Liver (tissue), 8 donors: ENCODE measurements at regions not wholly inside any gene's neighbourhood (a gene's known extent, or its start where the extent isn't known, plus 50 kb on each side); places are given as distances from the start of the nearest gene placed in this dataset.

Source experiments
- DNase-seq: peaks from one replicate; pipeline ENCODE4 v3.0.0-alpha.2; 2017; ENCODE audit warnings: low spot score
- H3K27ac ChIP-seq, 2 donors: one replicate each; pipeline ENCODE4 v1.7.0; 2013; ENCODE audit warnings: inconsistent platforms in 2 of 2, low read length in 2 of 2, control low read depth in 1 of 2, low read depth in 1 of 2, mild to moderate bottlenecking in 1 of 2
- H3K27me3 ChIP-seq, 4 donors: one replicate each; pipeline versions ENCODE4 v1.6.1 to v1.7.0; 2013; ENCODE audit warnings: low read length in 3 of 4, inconsistent platforms in 1 of 4, mild to moderate bottlenecking in 1 of 4, moderate library complexity in 1 of 4; ENCODE audit not compliant: control insufficient read depth in 4 of 4, insufficient read depth in 4 of 4
- H3K36me3 ChIP-seq, 4 donors: one replicate each; pipeline versions ENCODE4 v1.6.1 to v1.7.0; 2013; ENCODE audit warnings: low read length in 3 of 4, mild to moderate bottlenecking in 3 of 4, low read depth in 1 of 4, moderate library complexity in 1 of 4; ENCODE audit not compliant: control insufficient read depth in 4 of 4, insufficient read depth in 3 of 4
- H3K4me1 ChIP-seq, 4 donors: one replicate each; pipeline versions ENCODE4 v1.6.1 to v1.7.0; 2013; ENCODE audit warnings: low read length in 3 of 4, mild to moderate bottlenecking in 3 of 4, moderate library complexity in 1 of 4; ENCODE audit not compliant: control insufficient read depth in 4 of 4, insufficient read depth in 4 of 4
- H3K4me3 ChIP-seq, 3 donors: one replicate each; pipeline versions ENCODE4 v1.6.1 to v1.7.0; 2013; ENCODE audit warnings: low read length in 3 of 3, control low read depth in 1 of 3, low read depth in 1 of 3, mild to moderate bottlenecking in 1 of 3
- H3K9ac ChIP-seq, 2 donors: one replicate each; pipeline ENCODE4 v1.7.0; 2013; ENCODE audit warnings: low read length in 2 of 2, mild to moderate bottlenecking in 2 of 2, moderate library complexity in 2 of 2, control low read depth in 1 of 2, low read depth in 1 of 2
- H3K9me3 ChIP-seq, 4 donors: one replicate each; pipeline versions ENCODE4 v1.6.1 to v1.7.0; 2013; ENCODE audit warnings: low read length in 3 of 4; ENCODE audit not compliant: control insufficient read depth in 4 of 4
- CTCF ChIP-seq: fragments of 150-350 bp; IDR thresholded peaks from 2 replicates; pipeline ENCODE4 v1.5.1; 2017; ENCODE audit warnings: improper control_type of control experiment, low read depth, low read length; ENCODE audit not compliant: missing input control
- EGR1 ChIP-seq, 2 donors: IDR thresholded peaks; 2 replicates each; pipeline ENCODE4 v1.6.1; 2016 to 2018; ENCODE audit warnings: antibody characterized with exemption in 2 of 2, low read depth in 2 of 2
- FOXA1 ChIP-seq: IDR thresholded peaks from 2 replicates; pipeline ENCODE4 v1.6.1; 2016; ENCODE audit warnings: antibody characterized with exemption
- FOXA2 ChIP-seq: IDR thresholded peaks from 2 replicates; pipeline ENCODE4 v1.6.1; 2016; ENCODE audit warnings: antibody characterized with exemption
- GABPA ChIP-seq, 2 donors: IDR thresholded peaks in 1 of 2; conservative IDR thresholded peaks in 1 of 2; 2 replicates each; pipeline ENCODE4 v1.6.1; 2016; ENCODE audit warnings: antibody characterized with exemption in 2 of 2, mild to moderate bottlenecking in 1 of 2, moderate library complexity in 1 of 2
- HNF4A ChIP-seq, 2 donors: conservative IDR thresholded peaks; 2 replicates each; pipeline ENCODE4 v1.6.1; 2016; ENCODE audit warnings: antibody characterized with exemption in 2 of 2, mild to moderate bottlenecking in 2 of 2
- HNF4G ChIP-seq: IDR thresholded peaks from 2 replicates; pipeline ENCODE4 v1.6.1; 2016; ENCODE audit warnings: antibody characterized with exemption
- JUND ChIP-seq, 2 donors: IDR thresholded peaks; 2 replicates each; pipeline ENCODE4 v1.6.1; 2016; ENCODE audit warnings: antibody characterized with exemption in 2 of 2
- MAX ChIP-seq: IDR thresholded peaks from 2 replicates; pipeline ENCODE4 v1.6.1; 2016; ENCODE audit warnings: antibody characterized with exemption
- NR2F2 ChIP-seq: IDR thresholded peaks from 2 replicates; pipeline ENCODE4 v1.6.1; 2016; ENCODE audit warnings: antibody characterized with exemption
- RAD21 ChIP-seq, 2 donors: IDR thresholded peaks; 2 replicates each; pipeline ENCODE4 v1.6.1; 2016; ENCODE audit warnings: antibody characterized with exemption in 2 of 2, mild to moderate bottlenecking in 2 of 2
- REST ChIP-seq: IDR thresholded peaks from 2 replicates; pipeline ENCODE4 v1.6.1; 2016; ENCODE audit warnings: antibody characterized with exemption, mild to moderate bottlenecking
- RXRA ChIP-seq, 2 donors: IDR thresholded peaks; 2 replicates each; pipeline ENCODE4 v1.6.1; 2017 to 2018; ENCODE audit warnings: antibody characterized with exemption in 2 of 2, mild to moderate bottlenecking in 1 of 2
- SP1 ChIP-seq: IDR thresholded peaks from 2 replicates; pipeline ENCODE4 v1.6.1; 2018; ENCODE audit warnings: antibody characterized with exemption, mild to moderate bottlenecking
- TAF1 ChIP-seq: conservative IDR thresholded peaks from 2 replicates; pipeline ENCODE4 v1.6.1; 2016; ENCODE audit warnings: antibody characterized with exemption, mild to moderate bottlenecking
- YY1 ChIP-seq: IDR thresholded peaks from 2 replicates; pipeline ENCODE4 v1.6.1; 2016; ENCODE audit warnings: antibody characterized with exemption, mild to moderate bottlenecking
- ZBTB33 ChIP-seq: IDR thresholded peaks from 2 replicates; pipeline ENCODE4 v1.6.1; 2016; ENCODE audit warnings: antibody characterized with exemption
- WGBS: extraction: QIAGEN DNeasy Blood & Tissue Kit; methylation state at CpG from one replicate; pipeline ENCODE4 v1.1.7; 2013; 5-methylcytosine and 5-hydroxymethylcytosine counted together
- TF ChIP-seq, protein P1 (sequence below): IDR thresholded peaks from 2 replicates; pipeline ENCODE4 v1.6.1; 2016; ENCODE audit warnings: antibody characterized with exemption
- donor health status: healthy.
- donor health status: healthy.
- donor health status: healthy.
- donor health status: healthy.
- donor health status: healthy.

GRCh38 chr16:63410594-63410993, 1374.4 kb upstream of the CDH8 start:
- WGBS, result 88% methylated on average over 1 of the region's 1 CpG
- TF ChIP-seq CTCF, result no peak
- TF ChIP-seq RAD21 (IDR thresholded peaks at IDR 0.05), result no peak
- TF ChIP-seq GABPA (IDR thresholded peaks at IDR 0.05 in 1 of 2, conservative IDR thresholded peaks at IDR 0.05 in 1 of 2), result no peak
- no peak for TF ChIP-seq FOXA2
- TF ChIP-seq RXRA (IDR thresholded peaks at IDR 0.05), result no peak
- TF ChIP-seq YY1, result no peak
- TF ChIP-seq HNF4A (conservative IDR thresholded peaks at IDR 0.05), result no peak
- TF ChIP-seq MAX, result no peak
- TF ChIP-seq NR2F2, result no peak
- TF ChIP-seq REST, result no peak
- no peak for TF ChIP-seq SP1
- TF ChIP-seq JUND (IDR thresholded peaks at IDR 0.05), result no peak
- TF ChIP-seq FOXA1, result no peak
- no peak for TF ChIP-seq TAF1
- TF ChIP-seq HNF4G, result no peak
- no peak for TF ChIP-seq ZBTB33
- no peak for TF ChIP-seq EGR1 (IDR thresholded peaks at IDR 0.05; ENCODE audit: low read depth in 2 of 2)
- TF ChIP-seq, protein P1, sequence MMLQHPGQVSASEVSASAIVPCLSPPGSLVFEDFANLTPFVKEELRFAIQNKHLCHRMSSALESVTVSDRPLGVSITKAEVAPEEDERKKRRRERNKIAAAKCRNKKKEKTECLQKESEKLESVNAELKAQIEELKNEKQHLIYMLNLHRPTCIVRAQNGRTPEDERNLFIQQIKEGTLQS, result no peak
- no peak overlapping the region for H3K9ac ChIP-seq
- H3K9me3 ChIP-seq, result no peaks in the 10 kb centered on the region
- no peaks in the 10 kb centered on the region for H3K36me3 ChIP-seq
- H3K4me3 ChIP-seq, result no peak overlapping the region
- no peak overlapping the region for H3K27ac ChIP-seq
- no peaks in the 10 kb centered on the region for H3K27me3 ChIP-seq
- DNase-seq, result no peak
- no peaks in the 10 kb centered on the region for H3K4me1 ChIP-seq

DNA sequence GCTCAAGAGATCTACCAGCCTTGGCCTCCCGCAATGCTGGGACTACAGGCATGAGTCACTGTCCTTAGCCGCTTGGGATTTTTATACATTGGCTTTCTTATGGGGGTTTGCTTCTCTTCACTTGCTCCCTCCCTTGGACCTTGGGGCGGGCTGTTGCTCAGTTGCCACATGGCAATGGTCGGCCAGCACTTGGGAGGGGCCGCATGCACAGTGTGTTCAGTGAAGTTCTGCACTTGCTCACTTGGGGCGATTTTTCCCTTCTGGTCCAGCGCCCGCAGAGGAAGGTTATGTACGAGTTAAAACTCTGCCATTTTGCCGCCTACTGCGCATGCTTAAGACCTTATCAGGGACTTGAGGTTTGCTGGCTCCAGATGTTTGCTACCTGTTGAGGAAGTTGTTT, 1367.6 kb upstream of the CDH8 start:
- H3K9ac ChIP-seq, result no peak overlapping the region
- no peaks in the 10 kb centered on the region for H3K36me3 ChIP-seq
- no peaks in the 10 kb centered on the region for H3K4me1 ChIP-seq
- no peak for DNase-seq
- no peaks in the 10 kb centered on the region for H3K9me3 ChIP-seq
- 90% methylated on average over 11 of the region's 11 CpGs for WGBS
- no peak for TF ChIP-seq REST
- TF ChIP-seq HNF4A (conservative IDR thresholded peaks at IDR 0.05), result no peak
- TF ChIP-seq ZBTB33, result no peak
- no peak for TF ChIP-seq HNF4G
- TF ChIP-seq RAD21 (IDR thresholded peaks at IDR 0.05), result no peak
- TF ChIP-seq NR2F2, result no peak
- no peak overlapping the region for H3K27ac ChIP-seq
- no peak overlapping the region for H3K4me3 ChIP-seq
- H3K27me3 ChIP-seq, result no peaks in the 10 kb centered on the region
